ENCODE measurements at regions not wholly inside any gene's neighbourhood (a gene's known extent, or its start where the extent isn't known, plus 50 kb on each side); places are given as distances from the start of the nearest gene placed in this dataset.

DNA sequence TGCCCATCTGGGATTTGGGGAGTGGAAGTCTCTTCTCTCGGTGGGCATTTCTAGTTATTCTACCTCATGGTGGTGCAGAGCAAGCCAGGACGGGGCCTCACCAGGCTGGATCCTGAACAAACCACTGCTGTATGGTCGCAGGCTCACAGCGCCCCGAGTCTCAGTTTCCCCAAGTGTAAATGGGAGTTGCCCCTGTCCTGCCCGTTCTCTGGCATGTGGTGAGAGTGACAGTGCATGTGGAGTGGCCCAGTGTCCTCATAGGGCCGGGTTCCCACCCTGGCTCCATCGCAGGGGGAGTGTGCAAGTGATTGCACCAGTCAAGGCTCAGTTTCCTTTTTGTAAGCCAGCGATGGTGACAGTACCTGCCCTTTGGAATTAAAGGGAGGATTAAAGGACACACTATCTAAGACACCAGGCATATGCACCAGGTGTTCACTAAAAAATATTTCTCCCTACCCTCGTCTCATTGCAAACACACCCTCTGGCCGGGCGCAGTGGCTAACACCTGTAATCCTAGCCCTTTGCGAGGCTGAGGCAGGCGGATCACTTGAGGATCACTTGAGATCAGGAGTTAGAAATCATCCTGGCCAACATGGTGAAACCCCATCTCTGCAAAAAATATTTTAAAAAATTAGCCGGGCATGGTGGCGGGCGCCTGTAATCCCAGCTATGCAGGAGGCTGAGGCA is 173.3 kb upstream of the MYCN start:
- Mint-ChIP-seq H3K9me3 (no peaks in the 10 kb centered on the region; the same call in 2 of the 3 replicates), H3K27ac (no peak overlapping the region), H3K4me3 (no peak overlapping the region), H3K4me1 (peaks cover 20% of the 10 kb centered on the region), H3K27me3 (ENCODE audit: insufficient read depth, low read depth, poor library complexity) (peaks cover 4% of the 10 kb centered on the region), H3K36me3 (ENCODE audit: low read depth) (no peaks in the 10 kb centered on the region)
- H3K4me2 ChIP-seq, result no peak overlapping the region
- H3K9me2 ChIP-seq (ENCODE audit: insufficient read depth), result no peaks in the 10 kb centered on the region
- no peak overlapping the region for H3K4me3 ChIP-seq
- no peaks in the 10 kb centered on the region for H3F3A ChIP-seq (replicated peaks; ENCODE audit: low read depth)
- ATAC-seq (no peak), DNase-seq (ENCODE audit: low spot score) (no peak)
- H4K20me1 ChIP-seq (replicated peaks; ENCODE audit: insufficient read depth), result no peaks in the 10 kb centered on the region
- no peaks in the 10 kb centered on the region for H3K79me2 ChIP-seq (replicated peaks; ENCODE audit: insufficient read depth)
- H3K27ac ChIP-seq (ENCODE audit: low read depth), result no peak overlapping the region
- TF ChIP-seq CREB1 (CRISPR knock-in tag; IDR thresholded peaks at IDR 0.05; ENCODE audit: low read depth), result no peak
- TF ChIP-seq, protein P1, sequence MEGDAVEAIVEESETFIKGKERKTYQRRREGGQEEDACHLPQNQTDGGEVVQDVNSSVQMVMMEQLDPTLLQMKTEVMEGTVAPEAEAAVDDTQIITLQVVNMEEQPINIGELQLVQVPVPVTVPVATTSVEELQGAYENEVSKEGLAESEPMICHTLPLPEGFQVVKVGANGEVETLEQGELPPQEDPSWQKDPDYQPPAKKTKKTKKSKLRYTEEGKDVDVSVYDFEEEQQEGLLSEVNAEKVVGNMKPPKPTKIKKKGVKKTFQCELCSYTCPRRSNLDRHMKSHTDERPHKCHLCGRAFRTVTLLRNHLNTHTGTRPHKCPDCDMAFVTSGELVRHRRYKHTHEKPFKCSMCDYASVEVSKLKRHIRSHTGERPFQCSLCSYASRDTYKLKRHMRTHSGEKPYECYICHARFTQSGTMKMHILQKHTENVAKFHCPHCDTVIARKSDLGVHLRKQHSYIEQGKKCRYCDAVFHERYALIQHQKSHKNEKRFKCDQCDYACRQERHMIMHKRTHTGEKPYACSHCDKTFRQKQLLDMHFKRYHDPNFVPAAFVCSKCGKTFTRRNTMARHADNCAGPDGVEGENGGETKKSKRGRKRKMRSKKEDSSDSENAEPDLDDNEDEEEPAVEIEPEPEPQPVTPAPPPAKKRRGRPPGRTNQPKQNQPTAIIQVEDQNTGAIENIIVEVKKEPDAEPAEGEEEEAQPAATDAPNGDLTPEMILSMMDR (conservative IDR thresholded peaks at IDR 0.05; ENCODE audit: low read depth in 2 of 2), result no peak
- no peak for TF ChIP-seq EZH2phosphoT487 (IDR thresholded peaks at IDR 0.05; ENCODE audit: unreplicated experiment)
- TF ChIP-seq POLR2AphosphoS5 (IDR thresholded peaks at IDR 0.05; ENCODE audit: low read depth), result no peak
- no peaks in the 10 kb centered on the region for H3K4me1 ChIP-seq (ENCODE audit: insufficient read depth)
- no peaks in the 10 kb centered on the region for H3K27me3 ChIP-seq (ENCODE audit: insufficient read depth)
- H2AFZ ChIP-seq, result no peak overlapping the region
- H3K36me3 ChIP-seq (ENCODE audit: insufficient read depth), result no peaks in the 10 kb centered on the region

DNA sequence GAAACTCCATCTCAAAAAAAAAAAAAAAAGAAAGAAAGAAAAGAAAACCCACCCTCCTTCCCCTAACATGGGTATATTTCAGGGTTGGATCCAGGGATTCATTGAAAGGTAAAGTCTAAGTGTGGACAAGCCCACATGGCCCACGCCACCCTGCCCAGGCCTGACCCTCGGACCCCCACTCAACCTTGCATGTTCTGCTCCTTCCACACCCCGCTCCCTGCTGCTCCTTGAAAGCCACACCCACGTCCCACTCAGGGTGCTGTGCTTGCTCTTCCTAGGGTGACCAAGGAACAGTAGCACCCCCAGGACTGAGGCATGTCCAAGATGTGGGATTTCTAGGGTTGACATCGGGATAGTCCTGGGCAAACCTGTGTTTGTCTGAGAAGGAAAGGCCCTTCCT is 172.7 kb upstream of the MYCN start:
- Histone ChIP-seq H3K4me1 (ENCODE audit: insufficient read depth) (no peaks in the 10 kb centered on the region), H3K9me2 (ENCODE audit: insufficient read depth) (no peaks in the 10 kb centered on the region), H3K27ac (ENCODE audit: low read depth) (no peak overlapping the region), H3K27me3 (ENCODE audit: insufficient read depth) (no peaks in the 10 kb centered on the region), H3F3A (replicated peaks; ENCODE audit: low read depth) (no peaks in the 10 kb centered on the region), H2AFZ (peak overlapping the region; percentile 38; the same call in 1 of the 2 replicates), H3K36me3 (ENCODE audit: insufficient read depth) (no peaks in the 10 kb centered on the region), H4K20me1 (replicated peaks; ENCODE audit: insufficient read depth) (no peaks in the 10 kb centered on the region), H3K4me2 (no peak overlapping the region), H3K79me2 (replicated peaks; ENCODE audit: insufficient read depth) (no peaks in the 10 kb centered on the region), H3K4me3 (no peak overlapping the region)
- Mint-ChIP-seq H3K4me3 (no peak overlapping the region), H3K36me3 (ENCODE audit: low read depth) (no peaks in the 10 kb centered on the region), H3K27ac (0 out of 2 replicates have a peak overlapping the region, but pooled peaks have one; percentile 54), H3K9me3 (no peaks in the 10 kb centered on the region; the same call in 2 of the 3 replicates), H3K27me3 (ENCODE audit: insufficient read depth, low read depth, poor library complexity) (peaks cover 7% of the 10 kb centered on the region), H3K4me1 (peaks cover 20% of the 10 kb centered on the region)
- no peak for ATAC-seq
- no peak for DNase-seq (ENCODE audit: low spot score)
- TF ChIP-seq ZNF114 (CRISPR knock-in tag; IDR thresholded peaks at IDR 0.05), result no peak
- TF ChIP-seq, protein P1 (conservative IDR thresholded peaks at IDR 0.05; ENCODE audit: low read depth in 2 of 2), result no peak
- TF ChIP-seq EZH2phosphoT487 (IDR thresholded peaks at IDR 0.05; ENCODE audit: unreplicated experiment), result no peak
- no peak for TF ChIP-seq ZNF331 (CRISPR knock-in tag; IDR thresholded peaks at IDR 0.05; ENCODE audit: low read depth)

All from GM23338 (cell line).